ENCODE measurements at regions not wholly inside any gene's neighbourhood (a gene's known extent, or its start where the extent isn't known, plus 50 kb on each side); places are given as distances from the start of the nearest gene placed in this dataset.

DNA sequence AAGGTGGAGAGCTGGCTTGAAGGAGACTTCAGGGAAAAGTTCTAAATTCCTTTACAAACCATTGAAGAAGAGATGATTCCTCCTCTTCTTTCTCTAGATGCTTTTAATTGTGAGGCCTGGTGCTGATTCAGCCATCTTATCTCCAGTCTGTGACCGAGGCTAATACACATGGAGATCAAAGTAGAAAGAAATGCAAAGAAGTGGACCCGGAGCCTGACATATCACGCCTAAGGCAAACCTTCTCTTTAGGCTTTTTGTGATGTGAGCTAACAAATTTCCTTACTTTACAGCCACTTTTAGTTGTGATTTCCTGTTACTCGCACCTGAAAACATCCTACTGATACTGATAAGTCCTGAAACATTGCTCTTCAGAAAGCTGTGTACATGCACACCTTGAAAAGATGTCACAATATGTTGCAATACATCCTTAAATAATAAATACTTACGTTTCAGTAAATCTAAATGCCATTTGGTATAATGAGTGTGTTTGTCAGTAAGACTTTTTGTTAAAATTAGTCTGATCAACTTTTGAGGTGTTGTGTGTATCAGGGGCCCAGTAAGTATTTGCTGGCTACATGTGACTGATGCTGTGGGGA, 192.4 kb downstream of the BAMBI start:
- TF ChIP-seq, protein P1, sequence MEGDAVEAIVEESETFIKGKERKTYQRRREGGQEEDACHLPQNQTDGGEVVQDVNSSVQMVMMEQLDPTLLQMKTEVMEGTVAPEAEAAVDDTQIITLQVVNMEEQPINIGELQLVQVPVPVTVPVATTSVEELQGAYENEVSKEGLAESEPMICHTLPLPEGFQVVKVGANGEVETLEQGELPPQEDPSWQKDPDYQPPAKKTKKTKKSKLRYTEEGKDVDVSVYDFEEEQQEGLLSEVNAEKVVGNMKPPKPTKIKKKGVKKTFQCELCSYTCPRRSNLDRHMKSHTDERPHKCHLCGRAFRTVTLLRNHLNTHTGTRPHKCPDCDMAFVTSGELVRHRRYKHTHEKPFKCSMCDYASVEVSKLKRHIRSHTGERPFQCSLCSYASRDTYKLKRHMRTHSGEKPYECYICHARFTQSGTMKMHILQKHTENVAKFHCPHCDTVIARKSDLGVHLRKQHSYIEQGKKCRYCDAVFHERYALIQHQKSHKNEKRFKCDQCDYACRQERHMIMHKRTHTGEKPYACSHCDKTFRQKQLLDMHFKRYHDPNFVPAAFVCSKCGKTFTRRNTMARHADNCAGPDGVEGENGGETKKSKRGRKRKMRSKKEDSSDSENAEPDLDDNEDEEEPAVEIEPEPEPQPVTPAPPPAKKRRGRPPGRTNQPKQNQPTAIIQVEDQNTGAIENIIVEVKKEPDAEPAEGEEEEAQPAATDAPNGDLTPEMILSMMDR (IDR thresholded peaks at IDR 0.05) = no peak
- no peak for TF ChIP-seq POLR2A (IDR thresholded peaks at IDR 0.05)
- no peak for TF ChIP-seq POLR2AphosphoS5 (IDR thresholded peaks at IDR 0.05)
